Hepatocyte (in vitro differentiated cells): ENCODE measurements at regions not wholly inside any gene's neighbourhood (a gene's known extent, or its start where the extent isn't known, plus 50 kb on each side); places are given as distances from the start of the nearest gene placed in this dataset.

Experiments used
- EZH2 ChIP-seq: fragments of 200-600 bp; sonication (generic); IDR thresholded peaks from 2 replicates; pipeline ENCODE4 v1.6.1; 2016; ENCODE audit warnings: antibody characterized with exemption, mild to moderate bottlenecking, borderline replicate concordance
- TF ChIP-seq, protein P1 (sequence below): fragments of 200-600 bp; sonication (generic); IDR thresholded peaks from 2 replicates; pipeline ENCODE4 v1.5.1; 2016; ENCODE audit warnings: antibody characterized with exemption, mild to moderate bottlenecking; ENCODE audit not compliant: poor library complexity

GRCh38 chrX:69229436-69229835, 64.2 kb upstream of the PJA1 start:
- TF ChIP-seq EZH2 = no peak
- TF ChIP-seq, protein P1, sequence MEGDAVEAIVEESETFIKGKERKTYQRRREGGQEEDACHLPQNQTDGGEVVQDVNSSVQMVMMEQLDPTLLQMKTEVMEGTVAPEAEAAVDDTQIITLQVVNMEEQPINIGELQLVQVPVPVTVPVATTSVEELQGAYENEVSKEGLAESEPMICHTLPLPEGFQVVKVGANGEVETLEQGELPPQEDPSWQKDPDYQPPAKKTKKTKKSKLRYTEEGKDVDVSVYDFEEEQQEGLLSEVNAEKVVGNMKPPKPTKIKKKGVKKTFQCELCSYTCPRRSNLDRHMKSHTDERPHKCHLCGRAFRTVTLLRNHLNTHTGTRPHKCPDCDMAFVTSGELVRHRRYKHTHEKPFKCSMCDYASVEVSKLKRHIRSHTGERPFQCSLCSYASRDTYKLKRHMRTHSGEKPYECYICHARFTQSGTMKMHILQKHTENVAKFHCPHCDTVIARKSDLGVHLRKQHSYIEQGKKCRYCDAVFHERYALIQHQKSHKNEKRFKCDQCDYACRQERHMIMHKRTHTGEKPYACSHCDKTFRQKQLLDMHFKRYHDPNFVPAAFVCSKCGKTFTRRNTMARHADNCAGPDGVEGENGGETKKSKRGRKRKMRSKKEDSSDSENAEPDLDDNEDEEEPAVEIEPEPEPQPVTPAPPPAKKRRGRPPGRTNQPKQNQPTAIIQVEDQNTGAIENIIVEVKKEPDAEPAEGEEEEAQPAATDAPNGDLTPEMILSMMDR = no peak
